Skin epidermis (tissue), 12 donors: ENCODE measurements at regions not wholly inside any gene's neighbourhood (a gene's known extent, or its start where the extent isn't known, plus 50 kb on each side); places are given as distances from the start of the nearest gene placed in this dataset.
"Not testable (repeated sequence)": the region's sequence is repeated elsewhere in the genome, so short reads cannot be mapped to it uniquely, and the experiment has no call there.

ENCODE experiments used
- H3K27ac ChIP-seq, 21 experiments: fragments of 200-600 bp; sonication (generic) in 11 of 21; one replicate each; pipeline ENCODE4 v1.5.0; 2020; ENCODE audit warnings: mild to moderate bottlenecking in 3 of 21, inconsistent platforms in 2 of 21, moderate library complexity in 2 of 21
- H3K4me3 ChIP-seq, 7 experiments: fragments of 200-600 bp; sonication (generic) in 2 of 7; one replicate each; pipeline ENCODE4 v1.5.0; 2020; ENCODE audit warnings: inconsistent platforms in 2 of 7, mild to moderate bottlenecking in 2 of 7, moderate library complexity in 1 of 7

DNA sequence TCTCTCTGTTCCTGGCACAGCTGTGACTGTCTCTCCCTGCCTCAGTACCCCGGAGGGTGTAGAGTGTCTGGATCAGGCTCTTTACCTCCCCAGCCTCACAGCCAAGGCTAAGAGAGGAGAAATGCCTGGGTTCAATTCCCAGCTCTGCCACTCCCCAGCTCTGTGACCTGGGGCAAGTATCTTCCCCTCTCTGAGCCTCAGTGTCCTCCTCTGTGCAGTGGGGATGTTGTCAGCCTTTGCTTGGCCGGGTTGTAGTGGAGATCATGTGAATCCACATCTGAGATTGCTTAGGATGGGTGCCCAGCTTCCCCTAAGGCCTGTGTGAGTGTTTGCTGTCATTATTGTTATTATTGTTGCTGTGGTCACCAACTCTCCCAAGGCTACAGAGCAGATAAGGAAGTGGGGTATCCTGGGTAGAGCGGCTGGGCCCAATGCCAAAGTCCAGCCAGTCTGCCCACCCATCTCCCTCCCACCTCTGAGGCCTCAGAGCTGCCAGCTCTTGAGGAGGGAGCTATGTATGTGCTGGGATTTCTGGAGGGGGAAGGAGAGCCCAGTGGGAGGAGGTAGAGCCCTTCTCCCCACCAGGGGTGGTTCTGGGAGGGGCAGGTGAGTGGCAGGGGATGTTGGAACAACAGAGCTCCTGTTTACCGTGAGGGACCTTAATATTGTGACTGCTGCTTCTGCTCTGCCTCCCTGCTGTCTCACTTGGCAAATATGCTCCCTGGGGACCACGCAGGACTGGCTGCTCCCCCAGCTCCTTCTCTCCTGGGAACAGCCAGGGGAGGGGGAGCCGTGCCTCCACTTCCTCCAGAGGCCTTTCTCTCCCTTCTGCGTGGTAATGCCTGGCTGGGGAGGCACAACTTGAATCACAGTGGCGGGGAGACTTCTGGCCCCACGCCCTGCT is 170.5 kb downstream of the RPS24 start:
- no peak overlapping the region for H3K27ac ChIP-seq
- no peak overlapping the region for H3K4me3 ChIP-seq

DNA sequence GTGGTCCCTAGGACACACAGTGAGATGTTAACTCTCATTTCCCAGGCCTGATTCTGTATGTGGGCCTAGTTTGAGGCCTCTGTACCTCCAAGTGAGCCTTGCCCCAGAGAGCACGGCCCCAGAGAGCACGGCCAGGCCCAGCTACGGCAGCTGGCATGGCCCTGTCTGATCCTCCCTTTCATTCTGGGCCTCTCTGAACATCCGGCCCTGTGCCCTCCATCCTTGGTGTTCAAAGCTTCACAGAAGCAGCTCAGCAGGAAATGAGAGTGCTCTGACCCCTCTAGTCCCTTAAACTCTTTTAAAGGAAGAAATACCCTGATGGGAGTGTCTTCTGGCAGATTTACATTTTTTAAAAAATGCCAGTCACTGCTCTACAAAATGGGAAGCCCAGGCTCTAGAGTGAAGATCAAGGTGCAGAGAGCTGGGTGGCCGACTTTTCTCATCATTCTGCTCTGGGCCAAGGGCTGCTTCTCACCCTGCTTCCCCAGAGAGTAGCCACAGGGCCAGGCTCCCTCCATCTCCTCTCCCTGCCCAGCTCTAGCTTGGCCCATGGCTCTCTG is 171.9 kb downstream of the RPS24 start:
- Histone ChIP-seq H3K4me3 (no peak overlapping the region), H3K27ac (no peak overlapping the region)

DNA sequence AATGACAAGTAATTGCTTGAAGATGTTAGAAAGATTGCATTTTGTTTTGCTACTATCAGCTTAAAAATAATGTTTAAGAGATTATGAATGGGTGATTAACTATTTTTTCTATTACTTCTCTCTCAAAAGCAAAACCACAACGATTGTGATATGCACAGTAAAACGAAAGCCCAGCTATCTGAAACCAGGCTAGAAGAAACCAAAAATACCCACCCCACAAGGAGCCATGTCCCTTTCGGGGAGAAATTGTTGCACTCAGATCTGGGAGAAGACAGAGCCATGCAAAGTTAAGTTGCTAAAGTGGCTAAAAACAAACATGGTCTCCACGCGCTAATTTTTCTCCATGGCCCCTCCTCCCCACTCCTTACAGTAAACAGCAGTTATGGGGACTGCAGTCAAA is 173.6 kb downstream of the RPS24 start:
- Histone ChIP-seq H3K27ac (peak overlapping the region in 5 of 21 experiments; percentile 3 to 43 (median 19)), H3K4me3 (no peak overlapping the region)

DNA sequence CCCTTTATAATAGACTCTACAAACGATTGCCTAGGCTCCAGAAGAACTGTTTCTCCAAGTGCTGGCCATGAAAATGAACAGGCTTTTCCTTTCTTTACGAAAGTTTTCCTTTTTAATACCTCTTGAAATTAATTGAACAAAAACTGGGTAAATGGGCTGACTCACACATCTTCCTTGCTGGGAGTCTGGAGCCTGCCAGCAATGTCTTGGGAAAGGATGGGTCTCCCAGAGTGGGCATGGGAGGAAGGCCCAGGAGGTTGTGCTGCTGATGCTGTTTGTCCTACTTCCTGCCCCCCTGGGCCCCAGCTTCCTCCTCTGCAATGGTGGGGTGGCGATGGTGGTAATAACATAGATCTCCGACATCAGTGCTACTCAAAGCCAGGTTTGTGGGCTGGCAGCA is 174.1 kb downstream of the RPS24 start:
- no peak overlapping the region for H3K4me3 ChIP-seq
- H3K27ac ChIP-seq: peak overlapping the region in 5 of 21 experiments; percentile 3 to 43 (median 19)

DNA sequence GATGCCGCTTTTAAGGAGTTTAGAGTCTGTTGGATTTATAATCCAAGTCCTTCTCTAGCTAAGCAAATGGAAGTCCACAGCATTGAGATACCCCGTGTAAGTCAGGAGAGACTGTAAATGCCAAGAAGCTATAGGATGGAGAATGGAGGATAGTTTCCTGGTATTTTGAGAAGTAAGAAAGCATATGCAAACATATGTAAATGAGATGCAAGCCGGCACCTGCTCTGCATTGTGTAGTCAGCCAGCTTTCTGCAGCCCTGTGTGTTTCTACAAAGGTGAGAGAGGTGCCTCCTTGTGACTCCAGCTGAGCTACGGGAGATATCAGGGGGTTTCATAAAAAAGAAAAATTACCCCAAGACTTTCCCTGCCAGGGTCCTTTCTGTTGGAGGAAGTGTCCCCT is 176.3 kb downstream of the RPS24 start:
- Histone ChIP-seq H3K4me3 (no peak overlapping the region), H3K27ac (peak overlapping the region in 1 of 21 experiments; percentile 55)

DNA sequence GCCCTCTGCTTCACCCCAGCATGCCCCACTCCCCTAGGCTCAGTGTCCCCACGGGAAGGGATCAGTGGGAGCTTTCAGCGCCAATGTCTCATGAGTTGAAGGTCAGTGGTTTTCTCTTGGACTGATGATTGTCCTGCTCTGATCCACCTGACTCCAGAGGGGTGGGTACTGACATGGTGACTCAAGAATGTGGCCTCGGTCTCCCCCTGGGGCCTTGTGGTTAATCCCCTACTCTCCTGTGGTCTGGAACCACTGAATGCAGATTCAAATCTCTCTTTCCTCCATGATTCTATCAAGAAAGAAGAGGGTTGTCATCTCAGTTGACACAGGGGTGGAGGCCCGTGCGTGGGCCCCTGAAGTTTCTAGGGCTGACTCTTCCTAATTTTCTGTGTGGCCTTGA is 176.9 kb downstream of the RPS24 start:
- Histone ChIP-seq H3K4me3 (no peak overlapping the region), H3K27ac (peak overlapping the region in 1 of 21 experiments; percentile 55)

DNA sequence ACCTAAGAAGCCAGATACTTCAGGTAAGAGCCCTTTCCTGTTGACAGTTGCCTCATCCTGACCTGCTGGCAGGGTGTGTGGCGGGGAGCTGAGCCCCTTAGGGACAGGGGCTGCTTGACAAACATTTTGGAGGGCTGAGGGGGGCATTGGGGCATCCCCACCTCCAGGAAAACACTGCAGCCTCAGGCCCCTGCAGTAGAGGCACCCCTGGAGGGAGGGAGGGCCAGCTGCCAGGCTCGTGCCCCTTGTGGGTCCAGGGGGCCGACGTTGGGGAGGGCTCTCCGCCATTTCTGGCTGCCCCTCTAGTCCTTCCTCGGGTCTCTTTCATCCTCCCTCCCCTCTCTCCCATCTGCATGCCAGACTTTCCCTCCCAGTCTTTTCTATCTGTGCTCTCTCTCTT is 177.3 kb downstream of the RPS24 start:
- Histone ChIP-seq H3K4me3 (no peak overlapping the region), H3K27ac (peak overlapping the region in 1 of 21 experiments; percentile 55)

DNA sequence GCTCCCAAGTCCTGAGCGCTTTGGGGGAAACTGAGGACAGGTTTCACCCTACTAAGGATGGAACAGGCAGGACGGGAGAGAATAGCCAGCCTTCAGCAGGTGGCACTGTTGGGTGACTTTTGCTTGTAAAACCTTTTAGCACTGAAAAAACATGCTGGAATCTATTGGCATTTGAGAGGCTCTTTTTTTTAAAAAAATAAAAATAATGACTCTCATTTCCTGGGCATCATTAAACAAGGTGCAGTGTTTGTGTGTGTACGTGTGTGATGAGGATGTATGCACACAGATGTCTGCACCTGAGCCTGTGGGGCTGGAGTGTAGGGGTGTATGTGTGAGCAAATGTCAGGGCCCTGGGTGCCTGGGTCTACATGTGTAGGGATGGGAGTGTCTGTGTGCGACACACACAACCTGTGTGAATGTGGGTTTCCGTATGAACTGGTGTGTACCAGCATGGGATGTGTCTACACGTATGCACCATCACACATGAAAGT is 177.9 kb downstream of the RPS24 start:
- Histone ChIP-seq H3K27ac (no peak overlapping the region), H3K4me3 (no peak overlapping the region)

DNA sequence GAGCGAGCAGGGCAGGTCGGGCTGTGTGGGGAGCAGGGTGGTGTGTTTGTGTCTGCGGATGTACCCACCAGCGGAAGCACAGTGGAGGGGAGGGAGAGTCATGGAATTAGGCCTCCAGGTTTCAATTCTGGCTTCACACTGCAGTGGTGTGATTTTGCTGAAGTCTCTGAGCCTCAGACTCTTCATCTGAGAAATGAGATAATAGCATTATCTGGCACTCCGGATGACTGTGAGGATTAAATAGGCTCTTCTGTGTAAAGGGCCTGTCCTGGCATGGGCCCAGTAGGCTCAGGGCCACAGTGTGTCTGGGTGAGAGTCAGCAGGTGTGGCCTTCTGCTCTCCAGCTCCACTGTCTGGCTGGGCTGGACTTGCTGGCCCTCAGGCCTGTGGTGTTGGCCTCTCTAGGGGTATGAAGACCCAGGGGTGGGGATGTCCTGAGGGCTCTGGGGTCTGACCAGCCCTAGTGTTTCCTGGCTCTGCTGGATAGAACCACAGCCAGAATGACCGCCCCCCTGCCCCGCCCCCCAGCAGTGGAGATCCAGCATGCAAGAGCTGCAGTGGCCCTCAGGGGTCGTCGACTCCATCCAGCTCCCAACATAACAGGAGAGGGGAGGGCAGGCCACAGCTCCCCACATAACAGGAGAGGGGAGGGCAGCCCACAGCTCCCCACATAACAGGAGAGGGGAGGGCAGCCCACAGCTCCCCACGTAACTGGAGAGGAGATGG is 178.6 kb downstream of the RPS24 start:
- Histone ChIP-seq H3K4me3 (no peak overlapping the region), H3K27ac (no peak overlapping the region)

DNA sequence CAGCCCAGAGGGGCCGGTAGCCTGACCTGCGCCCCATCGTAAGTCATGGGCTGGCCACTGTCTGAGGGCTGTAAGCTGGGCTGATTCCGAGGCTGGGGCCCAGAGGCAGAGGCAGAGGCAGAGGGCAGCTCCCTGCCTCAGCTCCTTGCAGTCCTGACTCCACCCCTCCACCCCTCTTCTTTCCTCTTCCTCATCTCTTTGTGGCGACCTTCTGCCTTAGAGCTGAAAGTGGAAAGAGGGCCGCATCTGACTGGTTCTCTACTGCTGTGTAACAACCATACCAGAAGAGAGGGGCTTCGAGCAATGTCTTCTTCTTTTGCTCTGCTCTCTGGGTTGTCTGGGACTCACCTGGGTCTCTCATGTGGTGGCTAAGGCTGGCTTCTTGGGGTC is 179.1 kb downstream of the RPS24 start:
- Histone ChIP-seq H3K4me3 (no peak overlapping the region), H3K27ac (no peak overlapping the region)

DNA sequence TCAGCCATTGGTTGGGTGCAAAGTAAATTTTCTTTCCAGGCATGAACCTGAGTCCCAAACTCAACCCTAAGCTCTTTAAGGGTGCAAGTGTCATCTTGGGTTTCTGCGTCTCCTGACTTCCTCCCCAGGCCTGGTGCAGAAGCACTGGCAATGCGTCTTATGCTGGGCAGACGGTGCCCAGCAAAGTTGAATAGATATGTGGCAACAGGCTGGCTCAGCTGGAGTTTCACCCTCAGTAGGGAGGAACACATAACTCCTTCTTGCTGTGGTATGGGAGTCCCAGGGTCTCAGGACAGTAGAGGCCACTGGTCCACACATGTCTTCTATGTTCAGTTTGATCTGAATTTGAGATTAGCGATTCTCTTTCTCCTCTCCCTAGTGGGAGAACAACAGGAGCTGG is 181.3 kb downstream of the RPS24 start:
- peak overlapping the region in 7 of 21 experiments; percentile 29 to 68 (median 58) for H3K27ac ChIP-seq
- no peak overlapping the region for H3K4me3 ChIP-seq

DNA sequence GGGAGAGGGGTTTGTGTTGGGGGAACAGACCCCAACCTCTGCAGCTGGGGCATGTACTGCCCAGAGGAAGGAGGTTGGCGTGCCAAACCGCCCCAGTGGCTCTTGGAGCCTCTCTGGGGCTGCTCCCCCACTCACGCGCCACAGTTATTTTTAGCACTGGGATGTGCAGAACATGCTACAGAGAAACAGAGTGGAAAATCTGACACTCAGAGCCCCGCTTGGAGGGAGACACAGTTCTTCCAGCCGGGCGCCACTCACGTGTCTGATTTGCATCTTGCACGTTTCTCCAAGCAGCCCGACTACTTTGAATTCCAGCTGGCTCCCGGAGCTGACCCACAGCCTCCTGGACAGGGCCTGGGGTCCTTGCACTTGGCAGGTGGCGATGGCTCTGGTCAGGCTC is 182.0 kb downstream of the RPS24 start:
- H3K4me3 ChIP-seq: no peak overlapping the region
- H3K27ac ChIP-seq: peak overlapping the region in 10 of 21 experiments; percentile 24 to 68 (median 50)

DNA sequence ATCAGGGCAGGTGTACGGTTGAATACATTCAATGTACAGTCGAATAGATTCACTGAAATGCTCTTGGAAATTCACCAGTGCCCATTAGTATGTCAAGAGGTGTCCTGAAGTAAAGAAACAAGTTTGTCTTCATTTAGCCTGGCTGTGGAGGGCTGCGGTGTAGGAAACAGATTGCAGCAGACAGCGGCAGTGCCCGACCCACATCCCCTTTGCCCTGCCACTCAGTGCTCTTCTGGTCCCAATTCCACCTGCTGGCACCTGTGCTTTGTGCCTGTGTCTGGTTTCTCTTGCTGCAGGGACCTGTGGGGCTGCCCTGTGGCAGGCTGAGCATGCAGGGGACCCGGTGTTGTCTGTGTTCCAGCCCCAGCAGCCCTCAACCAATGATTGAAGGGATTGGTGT is 183.7 kb downstream of the RPS24 start:
- H3K4me3 ChIP-seq: no peak overlapping the region
- no peak overlapping the region for H3K27ac ChIP-seq

DNA sequence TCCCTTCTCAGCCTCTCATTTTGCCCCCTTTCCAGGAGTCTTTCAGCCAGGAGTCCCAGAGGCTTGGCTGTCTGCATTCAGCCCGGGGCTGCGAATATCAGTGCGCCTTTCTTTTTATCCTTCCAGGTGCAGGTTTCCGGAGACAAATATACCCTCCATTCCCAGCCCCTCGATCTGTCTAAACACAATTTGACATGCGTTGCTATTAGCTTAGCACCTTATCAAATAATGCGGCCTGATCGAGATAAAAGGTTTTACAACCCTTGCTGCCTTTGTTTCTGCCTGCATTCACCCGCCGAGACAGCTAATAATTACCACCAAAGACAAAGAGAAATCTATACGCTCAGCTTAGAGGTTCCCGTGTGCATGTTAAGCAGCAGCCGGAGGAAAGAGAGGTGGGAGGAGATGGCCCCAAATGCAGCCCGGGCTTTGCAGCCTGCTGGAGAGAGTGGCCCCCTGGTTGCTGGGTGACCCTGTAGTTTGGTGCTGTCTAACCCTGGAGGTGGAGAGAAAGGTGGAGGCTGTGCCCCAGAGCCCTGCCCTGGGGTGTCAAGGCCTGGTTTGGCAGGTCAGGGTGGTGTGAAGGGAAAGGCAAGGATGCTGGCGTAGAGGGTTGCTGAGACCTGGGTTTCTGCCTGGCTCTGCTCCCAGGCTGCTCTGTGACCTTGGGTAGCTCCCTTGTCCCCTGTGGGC is 185.3 kb downstream of the RPS24 start:
- H3K4me3 ChIP-seq: no peak overlapping the region
- no peak overlapping the region for H3K27ac ChIP-seq

DNA sequence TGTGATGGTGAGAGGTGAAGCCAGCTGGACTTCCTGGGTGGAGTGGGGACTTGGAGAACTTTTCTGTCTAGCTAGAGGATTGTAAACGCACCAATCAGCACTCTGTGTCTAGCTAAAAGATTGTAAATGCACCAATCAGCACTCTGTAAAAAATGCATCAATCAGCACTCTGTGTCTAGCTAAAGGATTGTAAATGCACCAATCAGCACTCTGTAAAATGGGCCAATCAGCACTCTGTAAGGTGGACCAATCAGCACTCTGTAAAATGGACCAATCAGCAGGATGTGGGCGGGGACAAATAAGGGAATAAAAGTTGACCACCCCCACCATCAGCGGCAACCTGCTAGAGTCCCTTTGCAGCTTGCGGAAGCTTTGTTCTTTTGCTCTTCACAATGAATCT is 185.9 kb downstream of the RPS24 start:
- H3K4me3 ChIP-seq: not testable (repeated sequence)

DNA sequence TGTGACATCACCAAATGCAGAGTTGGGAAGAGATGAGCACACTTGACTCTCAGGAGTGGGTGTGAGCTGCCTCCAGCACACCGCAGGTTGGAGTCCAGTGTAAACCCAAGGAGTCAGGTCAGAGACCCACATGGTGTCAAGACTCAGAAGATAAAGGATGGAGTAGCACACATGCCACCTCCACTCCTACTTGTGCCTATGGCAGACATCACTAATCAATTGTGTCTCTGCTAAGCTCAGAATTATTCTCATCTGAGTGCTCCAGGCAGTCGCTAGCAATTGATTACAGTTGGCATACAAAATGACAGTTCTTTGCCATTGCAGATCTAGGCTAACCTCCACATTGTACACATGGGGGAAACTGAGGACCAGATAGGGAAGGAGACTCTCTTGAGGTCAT is 187.1 kb downstream of the RPS24 start:
- no peak overlapping the region for H3K4me3 ChIP-seq

More for the DNA sequence above, 185.9 kb downstream of the RPS24 start:
- H3K27ac ChIP-seq: not testable (repeated sequence)

DNA sequence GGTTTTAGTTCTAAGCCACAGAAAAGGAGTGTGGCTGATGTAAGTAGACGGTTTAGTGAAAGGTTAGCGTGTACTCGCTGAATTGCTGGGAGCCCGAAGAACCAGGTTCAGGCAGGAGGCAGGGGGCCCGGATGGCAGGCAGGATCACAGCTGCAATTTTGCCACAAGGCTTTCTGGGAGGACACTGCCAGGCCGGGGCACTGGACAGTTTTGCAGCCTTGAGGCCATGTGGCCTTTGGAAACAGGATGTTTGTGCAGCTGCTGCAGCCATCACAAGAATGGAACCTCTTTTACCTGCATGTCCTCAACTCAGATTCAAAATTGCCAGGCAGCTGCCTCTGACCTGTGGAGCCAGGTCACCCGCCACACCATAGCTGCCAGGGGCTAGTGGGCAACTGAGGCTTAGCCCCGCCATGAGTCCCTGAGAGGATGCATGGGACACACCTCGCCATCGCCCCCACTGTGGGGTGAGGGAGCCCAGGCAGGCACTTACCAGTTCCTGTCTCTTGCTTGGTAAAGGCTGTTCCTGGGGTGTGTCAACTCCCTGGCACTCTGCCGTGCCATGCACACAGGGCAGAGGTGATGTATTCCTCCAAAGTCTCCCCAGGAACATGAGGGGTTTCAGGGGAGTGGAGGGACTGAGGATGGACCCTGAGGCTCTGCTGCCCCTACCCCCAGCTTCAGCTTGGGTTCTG is 188.6 kb downstream of the RPS24 start:
- no peak overlapping the region for H3K27ac ChIP-seq
- H3K4me3 ChIP-seq: no peak overlapping the region

More for the DNA sequence above, 187.1 kb downstream of the RPS24 start:
- H3K27ac ChIP-seq: no peak overlapping the region

DNA sequence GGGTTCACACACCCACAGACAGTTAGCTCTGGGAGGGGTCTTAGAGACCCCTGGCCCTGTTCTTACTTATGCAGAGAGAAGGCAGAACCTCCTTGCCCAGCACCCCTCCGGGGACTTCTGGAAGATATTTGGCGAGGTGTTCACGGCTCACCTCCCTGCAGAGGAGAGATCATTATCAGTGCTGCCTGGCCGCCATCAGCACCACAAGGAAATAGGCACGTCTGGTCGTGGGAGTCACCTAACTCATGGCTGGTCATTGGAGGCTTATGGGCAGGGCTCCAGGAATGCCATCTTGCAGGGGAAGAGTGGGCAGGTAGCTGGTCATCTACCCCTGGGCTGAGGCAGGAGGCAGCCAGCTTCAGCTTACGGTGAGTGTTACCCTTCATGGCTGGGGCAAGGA is 189.4 kb downstream of the RPS24 start:
- Histone ChIP-seq H3K4me3 (no peak overlapping the region), H3K27ac (no peak overlapping the region)

DNA sequence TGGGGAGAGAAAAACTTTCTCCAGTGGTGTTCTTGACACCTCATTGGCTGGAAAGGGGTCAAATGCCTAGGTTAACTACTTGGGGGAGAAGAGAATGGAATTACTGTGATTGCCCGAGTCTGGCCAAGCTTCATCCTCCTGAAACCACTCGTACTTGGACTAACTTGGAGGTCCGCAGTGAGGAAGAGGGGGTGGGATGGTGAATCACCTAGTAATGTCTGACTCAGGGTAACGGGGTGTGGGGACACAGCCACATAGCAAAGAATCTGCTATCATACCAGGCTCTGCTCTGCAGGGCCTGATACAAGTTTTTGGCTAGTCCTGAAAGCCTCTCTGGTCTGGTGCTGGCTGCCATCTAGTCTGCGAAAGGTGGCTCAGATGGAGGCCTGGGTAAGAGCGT is 190.9 kb downstream of the RPS24 start:
- H3K27ac ChIP-seq: peak overlapping the region in 1 of 21 experiments; percentile 3
- H3K4me3 ChIP-seq: no peak overlapping the region
